ENCODE measurements at regions not wholly inside any gene's neighbourhood (a gene's known extent, or its start where the extent isn't known, plus 50 kb on each side); places are given as distances from the start of the nearest gene placed in this dataset.

- no peak for TF ChIP-seq JUN (IDR thresholded peaks at IDR 0.05)
- TF ChIP-seq EHMT2 (IDR thresholded peaks at IDR 0.05; ENCODE audit: low read depth): no peak
Observed at GRCh38 chr4:26261405-26261804, 59.4 kb upstream of the RBPJ start.
